T-cell (primary cell): ENCODE measurements at regions not wholly inside any gene's neighbourhood (a gene's known extent, or its start where the extent isn't known, plus 50 kb on each side); places are given as distances from the start of the nearest gene placed in this dataset.

ENCODE experiments used
- ATAC-seq, 4 experiments: fragments of 200-7000 bp in 3 of 4; fragments of 150-1000 bp in 1 of 4; cut with Tn5 transposase; replicated peaks in 1 of 4; 1 replicate in 3 of 4; 2 replicates in 1 of 4; pipeline ENCODE4 v1.10.0; 2021; ENCODE audit warnings: moderate library complexity in 3 of 4, mild to moderate bottlenecking in 2 of 4, moderate number of reproducible peaks in 1 of 4
- CTCF ChIA-PET, 2 donors: fragments of 300-600 bp; sonication (Branson Sonifier 250); formaldehyde crosslinking; loops; one replicate each; lab custom pipeline; 2022; ENCODE audit warnings: antibody characterized with exemption in 2 of 2; lab: Charles Lee
- POLR2A ChIA-PET, 2 donors: fragments of 300-600 bp; sonication (Branson Sonifier 250); formaldehyde crosslinking; loops; one replicate each; lab custom pipeline; 2022; ENCODE audit warnings: antibody characterized with exemption in 2 of 2; lab: Charles Lee
- DNase-seq, 35 experiments: peaks; one replicate each; pipeline versions ENCODE4 v3.0.0 to v3.0.0-alpha.2; 2013 to 2023
- H3K27ac ChIP-seq: one replicate; pipeline ENCODE4 v1.5.1; 2013; ENCODE audit warnings: low read length
- H3K27me3 ChIP-seq, 2 experiments: replicated peaks in 1 of 2; 1 replicate in 1 of 2; 2 replicates in 1 of 2; pipeline versions ENCODE4 v1.6.1 to v1.7.0; 2013; ENCODE audit warnings: low read length in 1 of 2, mixed read lengths in 1 of 2; ENCODE audit not compliant: control insufficient read depth in 2 of 2, insufficient read depth in 2 of 2; ENCODE audit errors: extremely low read depth in 1 of 2
- H3K36me3 ChIP-seq, 2 donors: 1 replicate in 1 of 2; 2 replicates in 1 of 2; pipeline versions ENCODE4 v1.6.1 to v1.7.0; 2013; ENCODE audit warnings: low read length in 1 of 2; ENCODE audit not compliant: control insufficient read depth in 2 of 2, insufficient read depth in 1 of 2; ENCODE audit errors: extremely low read depth in 1 of 2
- H3K4me1 ChIP-seq, 2 experiments: 1 replicate in 1 of 2; 2 replicates in 1 of 2; pipeline versions ENCODE4 v1.6.1 to v1.7.0; 2013; ENCODE audit warnings: low read length in 2 of 2, mixed read lengths in 1 of 2; ENCODE audit not compliant: insufficient read depth in 2 of 2, control insufficient read depth in 1 of 2; ENCODE audit errors: extremely low read depth in 1 of 2
- H3K4me3 ChIP-seq, 2 donors: 1 replicate in 1 of 2; 2 replicates in 1 of 2; pipeline versions ENCODE4 v1.5.1 to v1.7.0; 2013; ENCODE audit warnings: mild to moderate bottlenecking in 2 of 2, low read length in 1 of 2, moderate library complexity in 1 of 2; ENCODE audit not compliant: control insufficient read depth in 1 of 2; ENCODE audit errors: extremely low read depth in 1 of 2
- H3K9me3 ChIP-seq: 2 replicates; pipeline ENCODE4 v1.7.0; 2013
- H3K27ac Mint-ChIP-seq, 2 donors: one replicate each; pipeline ENCODE4 v1.8.0; 2020 to 2021; ENCODE audit warnings: mild to moderate bottlenecking in 2 of 2, mixed read lengths in 2 of 2
- H3K27me3 Mint-ChIP-seq, 2 donors: one replicate each; pipeline ENCODE4 v1.8.0; 2021 to 2022; ENCODE audit warnings: mixed read lengths in 2 of 2
- H3K36me3 Mint-ChIP-seq: one replicate; pipeline ENCODE4 v1.8.0; 2021; ENCODE audit warnings: mixed read lengths
- H3K4me1 Mint-ChIP-seq, 3 donors: one replicate each; pipeline ENCODE4 v1.8.0; 2020 to 2022; ENCODE audit warnings: mixed read lengths in 3 of 3, mild to moderate bottlenecking in 1 of 3
- H3K4me3 Mint-ChIP-seq, 3 donors: one replicate each; pipeline ENCODE4 v1.8.0; 2020 to 2022; ENCODE audit warnings: mild to moderate bottlenecking in 3 of 3, mixed read lengths in 3 of 3, moderate library complexity in 3 of 3
- H3K9me3 Mint-ChIP-seq, 3 donors: one replicate each; pipeline ENCODE4 v1.8.0; 2020 to 2022; ENCODE audit warnings: mixed read lengths in 3 of 3
- WGBS: methylation state at CpG from one replicate; pipeline ENCODE4 v1.1.5; 2013; ENCODE audit warnings: missing lambda C conversion rate; ENCODE audit not compliant: insufficient coverage; 5-methylcytosine and 5-hydroxymethylcytosine counted together

- CTCF ChIA-PET: no interaction called here
- H3K4me1 Mint-ChIP-seq: no peaks in the 10 kb centered on the region
- Histone ChIP-seq H3K27ac (no peak overlapping the region), H3K9me3 (no peaks in the 10 kb centered on the region), H3K4me3 (no peak overlapping the region), H3K36me3 (no peaks in the 10 kb centered on the region), H3K27me3 (no peaks in the 10 kb centered on the region), H3K4me1 (no peaks in the 10 kb centered on the region)
- ATAC-seq (no peak), DNase-seq (no peak)
- WGBS: no CpG with 5 or more reads among the region's 2 CpGs
- peaks cover 0 to 4% (median 0%) of the 10 kb centered on the region in 3 donors for H3K9me3 Mint-ChIP-seq
- H3K27me3 Mint-ChIP-seq: peaks cover 2 to 8% of the 10 kb centered on the region in 2 donors
- H3K4me3 Mint-ChIP-seq: no peak overlapping the region
- H3K36me3 Mint-ChIP-seq: no peaks in the 10 kb centered on the region
- POLR2A ChIA-PET: no interaction called here
- no peak overlapping the region for H3K27ac Mint-ChIP-seq
Measured at GRCh38 chr7:95684505-95684904, 87.8 kb upstream of the DYNC1I1 start.

GRCh38 chr7:95684037-95684436 lies 87.7 kb upstream of the PDK4 start:
- POLR2A ChIA-PET: no interaction called here
- no CpG with 5 or more reads among the region's 2 CpGs for WGBS

GRCh38 chr7:95682913-95683312 lies 86.6 kb upstream of the PDK4 start:
- CTCF ChIA-PET: no interaction called here
- Histone ChIP-seq H3K27ac (no peak overlapping the region), H3K27me3 (no peaks in the 10 kb centered on the region), H3K4me3 (no peak overlapping the region), H3K36me3 (no peaks in the 10 kb centered on the region), H3K9me3 (no peaks in the 10 kb centered on the region), H3K4me1 (no peaks in the 10 kb centered on the region)
- Mint-ChIP-seq H3K4me1 (no peaks in the 10 kb centered on the region), H3K4me3 (no peak overlapping the region), H3K27me3 (peaks cover 0 to 5% of the 10 kb centered on the region in 2 donors), H3K9me3 (peaks cover 0 to 8% (median 3%) of the 10 kb centered on the region in 3 donors), H3K27ac (no peak overlapping the region), H3K36me3 (no peaks in the 10 kb centered on the region)
- 100% methylated on average over 1 of the region's 3 CpGs for WGBS
- no peak for ATAC-seq
- POLR2A ChIA-PET: no interaction called here
- no peak for DNase-seq

More at GRCh38 chr7:95684037-95684436, 87.7 kb upstream of the PDK4 start:
- peaks cover 0 to 8% (median 3%) of the 10 kb centered on the region in 3 donors for H3K9me3 Mint-ChIP-seq
- H3K36me3 Mint-ChIP-seq: no peaks in the 10 kb centered on the region
- Histone ChIP-seq H3K4me3 (no peak overlapping the region), H3K27me3 (no peaks in the 10 kb centered on the region), H3K27ac (no peak overlapping the region), H3K4me1 (no peaks in the 10 kb centered on the region), H3K36me3 (no peaks in the 10 kb centered on the region), H3K9me3 (no peaks in the 10 kb centered on the region)
- H3K4me1 Mint-ChIP-seq: no peaks in the 10 kb centered on the region
- H3K27ac Mint-ChIP-seq: no peak overlapping the region
- CTCF ChIA-PET: no interaction called here
- no peak for ATAC-seq
- peaks cover 2 to 8% of the 10 kb centered on the region in 2 donors for H3K27me3 Mint-ChIP-seq
- H3K4me3 Mint-ChIP-seq: no peak overlapping the region
- DNase-seq: no peak

GRCh38 chr7:95676691-95677090 lies 80.4 kb upstream of the PDK4 start:
- Histone ChIP-seq H3K36me3 (no peaks in the 10 kb centered on the region), H3K4me1 (no peaks in the 10 kb centered on the region), H3K4me3 (no peak overlapping the region), H3K27me3 (no peaks in the 10 kb centered on the region), H3K9me3 (no peaks in the 10 kb centered on the region), H3K27ac (no peak overlapping the region)
- no peaks in the 10 kb centered on the region for H3K27me3 Mint-ChIP-seq
- ChIA-PET CTCF (no interaction called here), POLR2A (no interaction called here)
- H3K9me3 Mint-ChIP-seq: peaks cover 0 to 4% (median 3%) of the 10 kb centered on the region in 3 donors
- ATAC-seq (no peak), DNase-seq (no peak)
- H3K36me3 Mint-ChIP-seq: no peaks in the 10 kb centered on the region
- no peak overlapping the region for H3K4me3 Mint-ChIP-seq
- no peaks in the 10 kb centered on the region for H3K4me1 Mint-ChIP-seq
- H3K27ac Mint-ChIP-seq: no peak overlapping the region
- no CpG with 5 or more reads among the region's 3 CpGs for WGBS

- H3K4me1 Mint-ChIP-seq: no peaks in the 10 kb centered on the region
- Histone ChIP-seq H3K27ac (no peak overlapping the region), H3K36me3 (no peaks in the 10 kb centered on the region), H3K27me3 (no peaks in the 10 kb centered on the region), H3K4me1 (no peaks in the 10 kb centered on the region), H3K4me3 (no peak overlapping the region), H3K9me3 (no peaks in the 10 kb centered on the region)
- H3K27me3 Mint-ChIP-seq: no peaks in the 10 kb centered on the region
- DNase-seq (no peak), ATAC-seq (no peak)
- H3K27ac Mint-ChIP-seq: no peak overlapping the region
- WGBS: no CpG with 5 or more reads among the region's 3 CpGs
- H3K4me3 Mint-ChIP-seq: no peak overlapping the region
- H3K36me3 Mint-ChIP-seq: no peaks in the 10 kb centered on the region
- H3K9me3 Mint-ChIP-seq: peaks cover 0 to 4% (median 3%) of the 10 kb centered on the region in 3 donors
- POLR2A ChIA-PET: no interaction called here
- CTCF ChIA-PET: no interaction called here
Measured at GRCh38 chr7:95675632-95676031, 79.3 kb upstream of the PDK4 start.

GRCh38 chr7:95675016-95675415 lies 78.7 kb upstream of the PDK4 start:
- ChIA-PET CTCF (no interaction called here), POLR2A (no interaction called here)
- H3K36me3 Mint-ChIP-seq: no peaks in the 10 kb centered on the region

GRCh38 chr7:95674101-95674500 lies 77.8 kb upstream of the PDK4 start:
- no peak overlapping the region for H3K4me3 ChIP-seq
- H3K27me3 Mint-ChIP-seq: no peaks in the 10 kb centered on the region
- H3K27me3 ChIP-seq: no peaks in the 10 kb centered on the region
- no CpG with 5 or more reads among the region's 3 CpGs for WGBS
- H3K9me3 ChIP-seq: no peaks in the 10 kb centered on the region
- no peak overlapping the region for H3K27ac Mint-ChIP-seq
- no peaks in the 10 kb centered on the region for H3K4me1 Mint-ChIP-seq
- peaks cover 0 to under 1% (median under 1%) of the 10 kb centered on the region in 3 donors for H3K9me3 Mint-ChIP-seq
- H3K4me1 ChIP-seq: no peaks in the 10 kb centered on the region
- H3K36me3 ChIP-seq: no peaks in the 10 kb centered on the region
- no peak for DNase-seq
- CTCF ChIA-PET: no interaction called here
- H3K4me3 Mint-ChIP-seq: no peak overlapping the region
- H3K27ac ChIP-seq: no peak overlapping the region
- no peaks in the 10 kb centered on the region for H3K36me3 Mint-ChIP-seq
- ATAC-seq: no peak
- POLR2A ChIA-PET: no interaction called here

More at GRCh38 chr7:95675016-95675415, 78.7 kb upstream of the PDK4 start:
- Histone ChIP-seq H3K4me3 (no peak overlapping the region), H3K9me3 (no peaks in the 10 kb centered on the region), H3K36me3 (no peaks in the 10 kb centered on the region), H3K4me1 (no peaks in the 10 kb centered on the region), H3K27ac (no peak overlapping the region), H3K27me3 (no peaks in the 10 kb centered on the region)
- WGBS: no CpG with 5 or more reads among the region's 6 CpGs
- Mint-ChIP-seq H3K4me3 (no peak overlapping the region), H3K27me3 (no peaks in the 10 kb centered on the region), H3K27ac (no peak overlapping the region), H3K4me1 (no peaks in the 10 kb centered on the region), H3K9me3 (peaks cover 0 to 4% (median 3%) of the 10 kb centered on the region in 3 donors)
- DNase-seq (no peak), ATAC-seq (no peak)
